ENCODE measurements at regions not wholly inside any gene's neighbourhood (a gene's known extent, or its start where the extent isn't known, plus 50 kb on each side); places are given as distances from the start of the nearest gene placed in this dataset.

- H2AFZ ChIP-seq (ENCODE audit: low read length, unreplicated experiment) = no peak overlapping the region
- no peak overlapping the region for H3K4me3 ChIP-seq (ENCODE audit: low read depth, low read length)
- H3K4me1 ChIP-seq (ENCODE audit: control insufficient read depth, insufficient read depth, low read length, unreplicated experiment) = no peaks in the 10 kb centered on the region
- no peaks in the 10 kb centered on the region for H3K79me2 ChIP-seq (ENCODE audit: control insufficient read depth, insufficient read depth, low read length, unreplicated experiment)
- no peaks in the 10 kb centered on the region for H3K36me3 ChIP-seq (ENCODE audit: insufficient read depth, low read length)
- H3K27ac ChIP-seq (ENCODE audit: low read depth, low read length) = no peak overlapping the region
- peaks cover 28% of the 10 kb centered on the region for H3K27me3 ChIP-seq (ENCODE audit: insufficient read depth, low read length)
Measured at GRCh38 chr10:69741252-69741651, 60.5 kb upstream of the COL13A1 start.

DNA sequence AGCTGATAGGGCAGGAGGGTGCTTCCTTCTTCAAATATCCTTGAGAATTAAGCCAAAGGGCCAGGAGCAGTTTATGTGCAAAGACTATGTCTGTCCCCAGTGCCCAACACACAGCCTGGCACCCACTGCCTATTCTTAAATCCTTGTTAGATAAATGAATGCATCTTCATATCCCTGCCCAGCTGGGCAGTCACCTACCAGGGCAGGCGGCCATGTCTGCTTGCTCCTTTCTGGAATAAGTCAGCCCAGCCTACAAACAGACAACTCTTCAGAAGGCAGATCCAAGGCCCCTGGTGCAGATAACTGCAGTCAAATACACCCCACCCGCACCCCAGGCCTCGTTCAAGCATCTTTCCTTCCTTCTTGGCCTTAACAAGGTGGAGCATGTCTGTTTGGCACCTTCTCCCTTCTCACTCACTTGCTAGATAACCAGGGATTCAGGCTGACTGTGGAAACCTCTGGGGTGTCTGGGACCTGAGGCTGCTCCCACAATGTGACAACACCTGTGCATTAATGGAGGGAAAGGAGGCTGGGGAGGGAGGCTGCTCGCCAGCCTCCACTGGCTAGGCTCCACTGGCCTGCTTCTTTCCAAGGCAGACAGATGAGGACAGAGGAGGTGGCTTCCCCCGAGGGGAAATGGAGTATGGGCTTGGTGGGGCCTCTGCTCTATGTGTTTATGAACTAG is 59.9 kb upstream of the COL13A1 start:
- H3K79me2 ChIP-seq (ENCODE audit: control insufficient read depth, insufficient read depth, low read length, unreplicated experiment) = no peaks in the 10 kb centered on the region
- H2AFZ ChIP-seq (ENCODE audit: low read length, unreplicated experiment) = no peak overlapping the region

DNA sequence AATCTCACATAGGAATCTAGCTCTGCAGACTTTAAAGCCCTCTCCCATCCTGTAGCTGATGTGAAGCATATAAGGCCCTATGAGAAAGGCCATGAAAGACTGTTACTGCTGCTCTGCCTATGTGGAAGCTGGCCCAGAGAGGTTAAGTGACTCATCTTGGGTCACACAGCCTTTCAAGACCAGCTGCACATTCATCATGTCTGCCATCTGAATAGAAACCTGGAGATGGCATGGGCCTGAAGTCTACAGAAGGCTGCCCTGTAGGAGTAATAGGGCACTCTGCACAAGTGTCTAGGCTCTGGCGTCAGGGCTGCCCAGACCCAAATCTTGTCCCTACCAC is 59.4 kb upstream of the COL13A1 start:
- Histone ChIP-seq H3K27me3 (ENCODE audit: insufficient read depth, low read length) (peaks cover 28% of the 10 kb centered on the region), H3K27ac (ENCODE audit: low read depth, low read length) (no peak overlapping the region), H3K36me3 (ENCODE audit: insufficient read depth, low read length) (no peaks in the 10 kb centered on the region), H3K4me3 (ENCODE audit: low read depth, low read length) (no peak overlapping the region), H3K4me1 (ENCODE audit: control insufficient read depth, insufficient read depth, low read length, unreplicated experiment) (no peaks in the 10 kb centered on the region), H3K79me2 (ENCODE audit: control insufficient read depth, insufficient read depth, low read length, unreplicated experiment) (no peaks in the 10 kb centered on the region), H2AFZ (ENCODE audit: low read length, unreplicated experiment) (no peak overlapping the region)

More for the DNA sequence above, 59.9 kb upstream of the COL13A1 start:
- H3K4me1 ChIP-seq (ENCODE audit: control insufficient read depth, insufficient read depth, low read length, unreplicated experiment) = no peaks in the 10 kb centered on the region
- peaks cover 28% of the 10 kb centered on the region for H3K27me3 ChIP-seq (ENCODE audit: insufficient read depth, low read length)
- no peak overlapping the region for H3K4me3 ChIP-seq (ENCODE audit: low read depth, low read length)
- H3K36me3 ChIP-seq (ENCODE audit: insufficient read depth, low read length) = no peaks in the 10 kb centered on the region
- no peak overlapping the region for H3K27ac ChIP-seq (ENCODE audit: low read depth, low read length)

- Histone ChIP-seq H3K79me2 (ENCODE audit: control insufficient read depth, insufficient read depth, low read length, unreplicated experiment) (no peaks in the 10 kb centered on the region), H3K27me3 (ENCODE audit: insufficient read depth, low read length) (peaks cover 28% of the 10 kb centered on the region), H3K4me1 (ENCODE audit: control insufficient read depth, insufficient read depth, low read length, unreplicated experiment) (no peaks in the 10 kb centered on the region), H3K27ac (ENCODE audit: low read depth, low read length) (no peak overlapping the region), H3K36me3 (ENCODE audit: insufficient read depth, low read length) (no peaks in the 10 kb centered on the region), H2AFZ (ENCODE audit: low read length, unreplicated experiment) (no peak overlapping the region), H3K4me3 (ENCODE audit: low read depth, low read length) (no peak overlapping the region)
Measured at GRCh38 chr10:69742928-69743602, 58.6 kb upstream of the COL13A1 start.

- H2AFZ ChIP-seq (ENCODE audit: low read length, unreplicated experiment) = no peak overlapping the region
- H3K36me3 ChIP-seq (ENCODE audit: insufficient read depth, low read length) = no peaks in the 10 kb centered on the region
- H3K4me1 ChIP-seq (ENCODE audit: control insufficient read depth, insufficient read depth, low read length, unreplicated experiment) = no peaks in the 10 kb centered on the region
- H3K4me3 ChIP-seq (ENCODE audit: low read depth, low read length) = no peak overlapping the region
- no peaks in the 10 kb centered on the region for H3K79me2 ChIP-seq (ENCODE audit: control insufficient read depth, insufficient read depth, low read length, unreplicated experiment)
- H3K27ac ChIP-seq (ENCODE audit: low read depth, low read length) = no peak overlapping the region
- H3K27me3 ChIP-seq (ENCODE audit: insufficient read depth, low read length) = peaks cover 29% of the 10 kb centered on the region
Measured at GRCh38 chr10:69744971-69745370, 56.7 kb upstream of the COL13A1 start.

DNA sequence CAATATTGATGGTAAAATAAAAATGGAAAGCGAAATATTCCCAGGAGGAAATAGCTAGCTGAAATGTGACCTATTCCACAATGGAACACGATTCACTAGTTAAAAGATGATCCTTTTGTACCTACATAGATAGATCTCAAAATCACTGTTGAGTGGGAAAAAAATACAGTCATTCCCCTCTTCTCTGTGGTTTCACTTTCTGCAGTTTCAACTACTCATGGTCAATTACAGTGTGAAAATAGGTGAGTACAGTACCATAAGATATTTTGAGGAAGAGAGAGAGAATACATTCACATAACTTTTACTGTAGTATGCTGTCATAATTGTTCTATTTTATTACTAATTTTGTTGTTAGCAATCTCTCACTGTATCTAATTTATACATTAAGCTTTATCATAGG is 56.0 kb upstream of the COL13A1 start:
- Histone ChIP-seq H3K27me3 (ENCODE audit: insufficient read depth, low read length) (peaks cover 36% of the 10 kb centered on the region), H3K27ac (ENCODE audit: low read depth, low read length) (no peak overlapping the region), H3K36me3 (ENCODE audit: insufficient read depth, low read length) (no peaks in the 10 kb centered on the region), H2AFZ (ENCODE audit: low read length, unreplicated experiment) (no peak overlapping the region), H3K79me2 (ENCODE audit: control insufficient read depth, insufficient read depth, low read length, unreplicated experiment) (no peaks in the 10 kb centered on the region), H3K4me3 (ENCODE audit: low read depth, low read length) (no peak overlapping the region), H3K4me1 (ENCODE audit: control insufficient read depth, insufficient read depth, low read length, unreplicated experiment) (no peaks in the 10 kb centered on the region)

DNA sequence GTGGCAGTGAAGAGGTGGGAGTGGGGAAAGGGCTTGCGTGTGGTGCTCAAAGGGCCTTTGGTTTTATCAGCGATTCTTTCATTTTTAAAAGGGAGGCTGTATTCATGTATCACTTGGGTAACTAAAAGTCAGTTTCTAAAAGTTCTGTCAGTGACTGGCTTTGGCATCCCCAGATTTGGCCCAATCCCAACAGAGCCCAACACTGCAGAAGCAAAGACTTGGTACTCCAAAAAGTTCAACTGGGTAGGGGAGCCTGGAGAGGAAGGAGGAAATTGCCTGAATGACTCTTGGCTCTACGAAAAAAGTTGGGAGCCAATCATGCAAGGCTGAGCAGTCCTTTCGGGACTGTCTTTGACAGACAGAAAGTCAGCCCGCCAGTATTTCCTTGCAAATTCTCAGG is 54.5 kb upstream of the COL13A1 start:
- no peaks in the 10 kb centered on the region for H3K4me1 ChIP-seq (ENCODE audit: control insufficient read depth, insufficient read depth, low read length, unreplicated experiment)
- no peak overlapping the region for H3K4me3 ChIP-seq (ENCODE audit: low read depth, low read length)
- H3K27me3 ChIP-seq (ENCODE audit: insufficient read depth, low read length) = peaks cover 39% of the 10 kb centered on the region
- no peaks in the 10 kb centered on the region for H3K79me2 ChIP-seq (ENCODE audit: control insufficient read depth, insufficient read depth, low read length, unreplicated experiment)
- no peak overlapping the region for H2AFZ ChIP-seq (ENCODE audit: low read length, unreplicated experiment)
- no peaks in the 10 kb centered on the region for H3K36me3 ChIP-seq (ENCODE audit: insufficient read depth, low read length)
- no peak overlapping the region for H3K27ac ChIP-seq (ENCODE audit: low read depth, low read length)

GRCh38 chr10:69748621-69749020 is 53.1 kb upstream of the COL13A1 start:
- Histone ChIP-seq H3K27ac (ENCODE audit: low read depth, low read length) (no peak overlapping the region), H2AFZ (ENCODE audit: low read length, unreplicated experiment) (no peak overlapping the region)

DNA sequence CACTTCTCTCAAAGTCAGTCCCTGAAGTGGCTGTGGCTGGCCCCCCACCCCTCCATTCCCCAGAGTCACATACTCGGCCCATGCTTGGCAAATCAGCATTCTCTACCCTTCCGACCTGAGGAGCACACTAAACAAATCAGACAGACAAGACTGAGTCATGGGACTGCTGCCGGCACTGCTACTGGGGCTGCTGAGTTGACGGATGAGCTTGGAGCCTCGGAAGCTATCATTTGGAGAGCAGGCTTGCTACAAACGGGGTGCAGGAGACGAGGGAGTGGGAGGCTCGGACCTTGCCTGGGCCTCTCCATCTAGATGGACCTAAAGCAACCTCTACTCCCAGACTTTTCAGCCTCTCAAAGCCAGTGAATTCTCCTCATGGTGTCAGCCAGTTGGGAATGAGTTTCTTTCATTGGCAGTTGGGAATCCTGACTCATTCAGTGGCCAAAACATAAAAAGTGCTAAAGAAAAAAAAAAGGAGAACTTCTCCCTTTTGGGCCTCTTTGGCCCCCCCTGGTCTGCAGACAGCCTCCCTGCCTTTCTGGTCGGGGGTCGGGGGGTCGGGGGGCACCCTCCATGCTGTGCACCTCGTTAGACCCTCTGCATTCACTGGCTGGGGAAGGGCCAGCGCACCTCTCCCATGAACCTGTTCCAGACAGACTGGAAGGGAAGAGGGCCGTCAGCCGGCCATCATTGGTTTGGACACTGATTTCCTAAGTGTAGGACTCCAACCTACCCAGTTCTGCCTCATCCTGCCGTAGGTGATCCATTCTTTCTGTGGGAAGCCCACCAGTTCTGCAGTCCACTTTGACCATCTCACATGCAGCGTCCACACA is 52.3 kb upstream of the COL13A1 start:
- Histone ChIP-seq H3K79me2 (ENCODE audit: control insufficient read depth, insufficient read depth, low read length, unreplicated experiment) (no peaks in the 10 kb centered on the region), H3K4me1 (ENCODE audit: control insufficient read depth, insufficient read depth, low read length, unreplicated experiment) (no peaks in the 10 kb centered on the region), H3K36me3 (ENCODE audit: insufficient read depth, low read length) (no peaks in the 10 kb centered on the region), H3K4me3 (ENCODE audit: low read depth, low read length) (0 out of 2 replicates have a peak overlapping the region, but pooled peaks have one; percentile 10), H3K27ac (ENCODE audit: low read depth, low read length) (no peak overlapping the region), H2AFZ (ENCODE audit: low read length, unreplicated experiment) (no peak overlapping the region), H3K27me3 (ENCODE audit: insufficient read depth, low read length) (peaks cover 39% of the 10 kb centered on the region)

More at GRCh38 chr10:69748621-69749020, 53.1 kb upstream of the COL13A1 start:
- Histone ChIP-seq H3K4me1 (ENCODE audit: control insufficient read depth, insufficient read depth, low read length, unreplicated experiment) (no peaks in the 10 kb centered on the region), H3K27me3 (ENCODE audit: insufficient read depth, low read length) (peaks cover 46% of the 10 kb centered on the region), H3K36me3 (ENCODE audit: insufficient read depth, low read length) (no peaks in the 10 kb centered on the region), H3K4me3 (ENCODE audit: low read depth, low read length) (no peak overlapping the region), H3K79me2 (ENCODE audit: control insufficient read depth, insufficient read depth, low read length, unreplicated experiment) (no peaks in the 10 kb centered on the region)

- no peak overlapping the region for H3K4me3 ChIP-seq (ENCODE audit: low read depth, low read length)
Measured at GRCh38 chr10:69750011-69750373, 51.7 kb upstream of the COL13A1 start.

More at GRCh38 chr10:69750011-69750373, 51.7 kb upstream of the COL13A1 start:
- H3K27ac ChIP-seq (ENCODE audit: low read depth, low read length) = no peak overlapping the region
- H3K4me1 ChIP-seq (ENCODE audit: control insufficient read depth, insufficient read depth, low read length, unreplicated experiment) = no peaks in the 10 kb centered on the region
- H2AFZ ChIP-seq (ENCODE audit: low read length, unreplicated experiment) = no peak overlapping the region
- H3K27me3 ChIP-seq (ENCODE audit: insufficient read depth, low read length) = peaks cover 36% of the 10 kb centered on the region
- no peaks in the 10 kb centered on the region for H3K36me3 ChIP-seq (ENCODE audit: insufficient read depth, low read length)
- H3K79me2 ChIP-seq (ENCODE audit: control insufficient read depth, insufficient read depth, low read length, unreplicated experiment) = no peaks in the 10 kb centered on the region

Measured in ACC112 (cell line).